T-helper 2 cell treated with Interferon-gamma antibody and Interleukin-4, amounts not matched to agents 100 ng/mL and 5 ng/mL, for 36 hours (primary cell): ENCODE measurements at regions not wholly inside any gene's neighbourhood (a gene's known extent, or its start where the extent isn't known, plus 50 kb on each side); places are given as distances from the start of the nearest gene placed in this dataset.
"Not testable (repeated sequence)": the region's sequence is repeated elsewhere in the genome, so short reads cannot be mapped to it uniquely, and the experiment has no call there.

ENCODE experiments used
- intact Hi-C: fragments of 100-400 bp; cut with micrococcal nuclease; formaldehyde crosslinking; loops from one replicate; pipeline ENCODE4 v1.15.1; 2023

- intact Hi-C loops = no loop called here
Observed at GRCh38 chr7:51968461-51968860, 651.9 kb upstream of the COBL start.

- intact Hi-C loops = no loop called here
Observed at GRCh38 chr7:51965454-51965853, 648.8 kb upstream of the COBL start.

- intact Hi-C loops = no loop called here
Observed at GRCh38 chr7:51961804-51962203, 645.2 kb upstream of the COBL start.

- intact Hi-C loops = no loop called here
Observed at GRCh38 chr7:51950813-51951212, 634.2 kb upstream of the COBL start.

GRCh38 chr7:51949726-51950644, 633.4 kb upstream of the COBL start:
- intact Hi-C loops = no loop called here

GRCh38 chr7:51930834-51931233, 614.2 kb upstream of the COBL start:
- intact Hi-C loops = no loop called here

- intact Hi-C loops = no loop called here
Observed at GRCh38 chr7:51929818-51930217, 613.2 kb upstream of the COBL start.

GRCh38 chr7:51927738-51928137, 611.1 kb upstream of the COBL start:
- intact Hi-C loops = no loop called here

- intact Hi-C loops = no loop called here
Observed at GRCh38 chr7:51918581-51918980, 602.0 kb upstream of the COBL start.

- intact Hi-C loops = no loop called here
Observed at GRCh38 chr7:51901489-51901840, 584.9 kb upstream of the COBL start.

GRCh38 chr7:51900755-51901488, 584.3 kb upstream of the COBL start:
- intact Hi-C loops = not testable (repeated sequence)

GRCh38 chr7:51899611-51900010, 583.0 kb upstream of the COBL start:
- intact Hi-C loops = no loop called here

- intact Hi-C loops = no loop called here
Observed at GRCh38 chr7:51882412-51882811, 565.8 kb upstream of the COBL start.

GRCh38 chr7:51881309-51881708, 564.7 kb upstream of the COBL start:
- intact Hi-C loops = no loop called here

GRCh38 chr7:51878865-51879264, 562.3 kb upstream of the COBL start:
- intact Hi-C loops = no loop called here

GRCh38 chr7:51869452-51869851, 552.8 kb upstream of the COBL start:
- intact Hi-C loops = no loop called here

- intact Hi-C loops = no loop called here
Observed at GRCh38 chr7:51867117-51867516, 550.5 kb upstream of the COBL start.

GRCh38 chr7:51860305-51860704, 543.7 kb upstream of the COBL start:
- intact Hi-C loops = no loop called here

GRCh38 chr7:51850126-51850525, 533.5 kb upstream of the COBL start:
- intact Hi-C loops = no loop called here

GRCh38 chr7:51847461-51848134, 531.0 kb upstream of the COBL start:
- intact Hi-C loops = no loop called here

- intact Hi-C loops = not testable (repeated sequence)
Observed at GRCh38 chr7:51839130-51839529, 522.5 kb upstream of the COBL start.

- intact Hi-C loops = no loop called here
Observed at GRCh38 chr7:51827631-51828030, 511.0 kb upstream of the COBL start.
